ENCODE measurements at regions not wholly inside any gene's neighbourhood (a gene's known extent, or its start where the extent isn't known, plus 50 kb on each side); places are given as distances from the start of the nearest gene placed in this dataset.

DNA sequence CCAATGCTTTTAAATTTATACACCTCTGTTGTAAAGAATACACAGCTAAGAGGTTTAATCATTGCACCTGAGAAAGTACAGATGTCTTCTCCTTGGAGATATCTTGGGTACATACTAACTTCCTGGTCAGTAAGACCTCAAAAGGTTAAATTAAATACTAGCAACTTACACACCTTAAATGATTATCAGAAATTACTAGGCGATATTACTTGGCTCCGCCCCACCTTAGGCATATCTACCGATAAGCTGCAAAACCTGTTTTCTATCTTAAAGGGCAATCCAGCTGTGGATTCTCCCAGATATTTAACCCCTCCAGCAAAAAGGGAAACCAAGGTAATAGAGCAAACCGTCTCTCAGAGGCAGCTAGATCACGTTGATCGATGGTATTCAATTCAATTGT lies 819.4 kb downstream of the FAM133A start:
- H3K79me2 ChIP-seq (ENCODE audit: control insufficient read depth, low read length): no peaks in the 10 kb centered on the region
- H3K4me2 ChIP-seq (ENCODE audit: low read length): no peak overlapping the region
- no peaks in the 10 kb centered on the region for H4K20me1 ChIP-seq (ENCODE audit: control insufficient read depth, insufficient read depth, low read depth, low read length)
- no peak overlapping the region for H3K4me3 ChIP-seq (ENCODE audit: low read length)
- no peaks in the 10 kb centered on the region for H3K4me1 ChIP-seq (ENCODE audit: control insufficient read depth, low read length)
- no peaks in the 10 kb centered on the region for H3K36me3 ChIP-seq (ENCODE audit: control insufficient read depth, low read length)
- H3K27me3 ChIP-seq (ENCODE audit: control insufficient read depth, low read length): no peaks in the 10 kb centered on the region
- no peaks in the 10 kb centered on the region for H3K9me2 ChIP-seq (replicated peaks; ENCODE audit: control insufficient read depth, low read length)
- TF ChIP-seq, protein P1, sequence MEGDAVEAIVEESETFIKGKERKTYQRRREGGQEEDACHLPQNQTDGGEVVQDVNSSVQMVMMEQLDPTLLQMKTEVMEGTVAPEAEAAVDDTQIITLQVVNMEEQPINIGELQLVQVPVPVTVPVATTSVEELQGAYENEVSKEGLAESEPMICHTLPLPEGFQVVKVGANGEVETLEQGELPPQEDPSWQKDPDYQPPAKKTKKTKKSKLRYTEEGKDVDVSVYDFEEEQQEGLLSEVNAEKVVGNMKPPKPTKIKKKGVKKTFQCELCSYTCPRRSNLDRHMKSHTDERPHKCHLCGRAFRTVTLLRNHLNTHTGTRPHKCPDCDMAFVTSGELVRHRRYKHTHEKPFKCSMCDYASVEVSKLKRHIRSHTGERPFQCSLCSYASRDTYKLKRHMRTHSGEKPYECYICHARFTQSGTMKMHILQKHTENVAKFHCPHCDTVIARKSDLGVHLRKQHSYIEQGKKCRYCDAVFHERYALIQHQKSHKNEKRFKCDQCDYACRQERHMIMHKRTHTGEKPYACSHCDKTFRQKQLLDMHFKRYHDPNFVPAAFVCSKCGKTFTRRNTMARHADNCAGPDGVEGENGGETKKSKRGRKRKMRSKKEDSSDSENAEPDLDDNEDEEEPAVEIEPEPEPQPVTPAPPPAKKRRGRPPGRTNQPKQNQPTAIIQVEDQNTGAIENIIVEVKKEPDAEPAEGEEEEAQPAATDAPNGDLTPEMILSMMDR (IDR thresholded peaks at IDR 0.05; ENCODE audit: low read depth, low read length, poor library complexity, severe bottlenecking): no peak
- TF ChIP-seq EZH2phosphoT487 (IDR thresholded peaks at IDR 0.05; ENCODE audit: borderline replicate concordance, low read length): no peak
- H3K27ac ChIP-seq (ENCODE audit: low read depth, low read length): no peak overlapping the region
- H3K9me3 ChIP-seq (ENCODE audit: control insufficient read depth, insufficient read depth, low read length): no peaks in the 10 kb centered on the region
- H3F3A ChIP-seq (ENCODE audit: control insufficient read depth, insufficient read depth): no peaks in the 10 kb centered on the region

DNA sequence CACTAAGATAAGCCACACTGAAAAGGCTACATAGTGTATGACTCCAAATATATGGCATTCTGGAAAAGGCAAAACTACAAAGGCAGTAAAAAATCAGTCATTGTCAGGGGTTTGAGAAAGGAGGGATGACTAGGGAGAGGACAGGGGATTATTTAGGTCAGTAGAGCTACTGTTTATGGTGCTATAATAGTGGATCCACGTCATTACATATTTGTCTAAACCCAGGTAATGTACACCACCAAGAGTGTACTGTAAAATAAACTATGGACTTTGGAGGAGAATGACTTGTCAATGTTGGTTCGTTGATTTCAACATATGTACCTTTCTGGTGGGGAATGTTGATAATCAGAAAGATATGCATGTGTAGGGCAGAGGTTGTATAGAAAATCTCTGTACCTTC lies 837.6 kb downstream of the FAM133A start:
- Histone ChIP-seq H3K9me2 (replicated peaks; ENCODE audit: control insufficient read depth, low read length) (no peaks in the 10 kb centered on the region), H3K9me3 (ENCODE audit: control insufficient read depth, insufficient read depth, low read length) (no peaks in the 10 kb centered on the region), H4K20me1 (ENCODE audit: control insufficient read depth, insufficient read depth, low read depth, low read length) (no peaks in the 10 kb centered on the region), H3K27ac (ENCODE audit: low read depth, low read length) (no peak overlapping the region), H3K36me3 (ENCODE audit: control insufficient read depth, low read length) (no peaks in the 10 kb centered on the region), H3K79me2 (ENCODE audit: control insufficient read depth, low read length) (no peaks in the 10 kb centered on the region), H3K27me3 (ENCODE audit: control insufficient read depth, low read length) (no peaks in the 10 kb centered on the region), H3K4me1 (ENCODE audit: control insufficient read depth, low read length) (no peaks in the 10 kb centered on the region), H3K4me2 (ENCODE audit: low read length) (no peak overlapping the region), H3F3A (ENCODE audit: control insufficient read depth, insufficient read depth) (no peaks in the 10 kb centered on the region), H3K4me3 (ENCODE audit: low read length) (no peak overlapping the region)
- TF ChIP-seq EZH2phosphoT487 (IDR thresholded peaks at IDR 0.05; ENCODE audit: borderline replicate concordance, low read length): no peak
- TF ChIP-seq, protein P1 (IDR thresholded peaks at IDR 0.05; ENCODE audit: low read depth, low read length, poor library complexity, severe bottlenecking): no peak

DNA sequence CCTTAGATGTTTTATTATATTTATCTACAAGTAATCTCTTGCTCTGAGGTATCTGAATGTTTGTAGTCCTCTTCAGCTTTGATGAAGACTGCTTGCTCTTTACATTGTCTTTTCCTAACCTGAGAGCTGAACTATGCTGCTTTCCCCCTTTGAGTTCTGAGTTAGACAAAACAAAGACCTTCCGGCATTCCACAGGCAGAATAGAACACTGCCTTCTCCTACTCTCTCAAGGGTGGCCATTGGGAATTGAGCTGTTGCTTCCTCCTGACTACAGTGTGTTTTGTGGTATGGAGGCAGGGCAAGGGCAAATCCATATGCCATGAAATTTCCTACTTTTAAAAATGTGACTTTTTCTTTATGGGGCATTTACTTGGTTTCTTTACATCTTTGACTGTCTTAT lies 841.0 kb downstream of the FAM133A start:
- no peak overlapping the region for H3K4me3 ChIP-seq (ENCODE audit: low read length)
- H3K9me3 ChIP-seq (ENCODE audit: control insufficient read depth, insufficient read depth, low read length): no peaks in the 10 kb centered on the region
- H3K9me2 ChIP-seq (replicated peaks; ENCODE audit: control insufficient read depth, low read length): no peaks in the 10 kb centered on the region
- no peak overlapping the region for H3K4me2 ChIP-seq (ENCODE audit: low read length)
- H3K79me2 ChIP-seq (ENCODE audit: control insufficient read depth, low read length): no peaks in the 10 kb centered on the region
- H3K36me3 ChIP-seq (ENCODE audit: control insufficient read depth, low read length): no peaks in the 10 kb centered on the region
- H4K20me1 ChIP-seq (ENCODE audit: control insufficient read depth, insufficient read depth, low read depth, low read length): no peaks in the 10 kb centered on the region
- H3K27ac ChIP-seq (ENCODE audit: low read depth, low read length): no peak overlapping the region
- H3F3A ChIP-seq (ENCODE audit: control insufficient read depth, insufficient read depth): no peaks in the 10 kb centered on the region
- H3K27me3 ChIP-seq (ENCODE audit: control insufficient read depth, low read length): no peaks in the 10 kb centered on the region
- no peaks in the 10 kb centered on the region for H3K4me1 ChIP-seq (ENCODE audit: control insufficient read depth, low read length)
- TF ChIP-seq, protein P1 (IDR thresholded peaks at IDR 0.05; ENCODE audit: low read depth, low read length, poor library complexity, severe bottlenecking): no peak
- no peak for TF ChIP-seq EZH2phosphoT487 (IDR thresholded peaks at IDR 0.05; ENCODE audit: borderline replicate concordance, low read length)

DNA sequence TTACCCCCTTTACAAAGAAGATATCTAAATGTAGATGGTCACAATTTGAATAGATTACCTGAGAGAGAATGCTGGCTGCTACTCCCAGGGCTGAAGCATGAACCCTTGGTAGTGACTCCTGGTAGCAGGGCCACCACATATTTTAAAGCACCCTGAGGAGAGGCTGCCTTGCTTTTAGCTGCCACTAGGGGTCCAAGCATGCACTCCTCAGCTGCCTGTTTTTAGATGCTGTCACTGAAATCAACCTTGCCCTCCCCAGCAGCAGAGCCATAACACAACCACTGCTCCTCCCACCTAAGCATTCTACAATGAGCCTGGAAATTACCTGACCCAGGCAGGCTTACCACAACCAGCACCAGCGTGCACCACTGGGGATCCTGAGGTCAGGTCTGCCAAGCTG lies 850.9 kb downstream of the FAM133A start:
- TF ChIP-seq EZH2phosphoT487 (IDR thresholded peaks at IDR 0.05; ENCODE audit: borderline replicate concordance, low read length): no peak
- TF ChIP-seq, protein P1 (IDR thresholded peaks at IDR 0.05; ENCODE audit: low read depth, low read length, poor library complexity, severe bottlenecking): peak; percentile 29
- Histone ChIP-seq H3F3A (ENCODE audit: control insufficient read depth, insufficient read depth) (no peaks in the 10 kb centered on the region), H3K79me2 (ENCODE audit: control insufficient read depth, low read length) (no peaks in the 10 kb centered on the region), H3K36me3 (ENCODE audit: control insufficient read depth, low read length) (no peaks in the 10 kb centered on the region), H3K27ac (ENCODE audit: low read depth, low read length) (no peak overlapping the region), H3K9me3 (ENCODE audit: control insufficient read depth, insufficient read depth, low read length) (no peaks in the 10 kb centered on the region), H3K4me3 (ENCODE audit: low read length) (no peak overlapping the region), H3K4me1 (ENCODE audit: control insufficient read depth, low read length) (no peaks in the 10 kb centered on the region), H3K9me2 (replicated peaks; ENCODE audit: control insufficient read depth, low read length) (no peaks in the 10 kb centered on the region), H3K4me2 (ENCODE audit: low read length) (no peak overlapping the region), H4K20me1 (ENCODE audit: control insufficient read depth, insufficient read depth, low read depth, low read length) (no peaks in the 10 kb centered on the region), H3K27me3 (ENCODE audit: control insufficient read depth, low read length) (no peaks in the 10 kb centered on the region)

All from DOHH2 (cell line).